Liver (tissue), 8 donors: ENCODE measurements at regions not wholly inside any gene's neighbourhood (a gene's known extent, or its start where the extent isn't known, plus 50 kb on each side); places are given as distances from the start of the nearest gene placed in this dataset.

Experiments
- DNase-seq: peaks from one replicate; pipeline ENCODE4 v3.0.0-alpha.2; 2017; ENCODE audit warnings: low spot score
- H3K27ac ChIP-seq, 2 donors: one replicate each; pipeline ENCODE4 v1.7.0; 2013; ENCODE audit warnings: inconsistent platforms in 2 of 2, low read length in 2 of 2, control low read depth in 1 of 2, low read depth in 1 of 2, mild to moderate bottlenecking in 1 of 2
- H3K27me3 ChIP-seq, 4 donors: one replicate each; pipeline versions ENCODE4 v1.6.1 to v1.7.0; 2013; ENCODE audit warnings: low read length in 3 of 4, inconsistent platforms in 1 of 4, mild to moderate bottlenecking in 1 of 4, moderate library complexity in 1 of 4; ENCODE audit not compliant: control insufficient read depth in 4 of 4, insufficient read depth in 4 of 4
- H3K36me3 ChIP-seq, 4 donors: one replicate each; pipeline versions ENCODE4 v1.6.1 to v1.7.0; 2013; ENCODE audit warnings: low read length in 3 of 4, mild to moderate bottlenecking in 3 of 4, low read depth in 1 of 4, moderate library complexity in 1 of 4; ENCODE audit not compliant: control insufficient read depth in 4 of 4, insufficient read depth in 3 of 4
- H3K4me1 ChIP-seq, 4 donors: one replicate each; pipeline versions ENCODE4 v1.6.1 to v1.7.0; 2013; ENCODE audit warnings: low read length in 3 of 4, mild to moderate bottlenecking in 3 of 4, moderate library complexity in 1 of 4; ENCODE audit not compliant: control insufficient read depth in 4 of 4, insufficient read depth in 4 of 4
- H3K4me3 ChIP-seq, 3 donors: one replicate each; pipeline versions ENCODE4 v1.6.1 to v1.7.0; 2013; ENCODE audit warnings: low read length in 3 of 3, control low read depth in 1 of 3, low read depth in 1 of 3, mild to moderate bottlenecking in 1 of 3
- H3K9ac ChIP-seq, 2 donors: one replicate each; pipeline ENCODE4 v1.7.0; 2013; ENCODE audit warnings: low read length in 2 of 2, mild to moderate bottlenecking in 2 of 2, moderate library complexity in 2 of 2, control low read depth in 1 of 2, low read depth in 1 of 2
- H3K9me3 ChIP-seq, 4 donors: one replicate each; pipeline versions ENCODE4 v1.6.1 to v1.7.0; 2013; ENCODE audit warnings: low read length in 3 of 4; ENCODE audit not compliant: control insufficient read depth in 4 of 4
- FOXA1 ChIP-seq: IDR thresholded peaks from 2 replicates; pipeline ENCODE4 v1.6.1; 2016; ENCODE audit warnings: antibody characterized with exemption
- FOXA2 ChIP-seq: IDR thresholded peaks from 2 replicates; pipeline ENCODE4 v1.6.1; 2016; ENCODE audit warnings: antibody characterized with exemption
- GABPA ChIP-seq, 2 donors: IDR thresholded peaks in 1 of 2; conservative IDR thresholded peaks in 1 of 2; 2 replicates each; pipeline ENCODE4 v1.6.1; 2016; ENCODE audit warnings: antibody characterized with exemption in 2 of 2, mild to moderate bottlenecking in 1 of 2, moderate library complexity in 1 of 2
- HNF4A ChIP-seq, 2 donors: conservative IDR thresholded peaks; 2 replicates each; pipeline ENCODE4 v1.6.1; 2016; ENCODE audit warnings: antibody characterized with exemption in 2 of 2, mild to moderate bottlenecking in 2 of 2
- HNF4G ChIP-seq: IDR thresholded peaks from 2 replicates; pipeline ENCODE4 v1.6.1; 2016; ENCODE audit warnings: antibody characterized with exemption
- JUND ChIP-seq, 2 donors: IDR thresholded peaks; 2 replicates each; pipeline ENCODE4 v1.6.1; 2016; ENCODE audit warnings: antibody characterized with exemption in 2 of 2
- NR2F2 ChIP-seq: IDR thresholded peaks from 2 replicates; pipeline ENCODE4 v1.6.1; 2016; ENCODE audit warnings: antibody characterized with exemption
- RAD21 ChIP-seq, 2 donors: IDR thresholded peaks; 2 replicates each; pipeline ENCODE4 v1.6.1; 2016; ENCODE audit warnings: antibody characterized with exemption in 2 of 2, mild to moderate bottlenecking in 2 of 2
- RXRA ChIP-seq, 2 donors: IDR thresholded peaks; 2 replicates each; pipeline ENCODE4 v1.6.1; 2017 to 2018; ENCODE audit warnings: antibody characterized with exemption in 2 of 2, mild to moderate bottlenecking in 1 of 2
- SP1 ChIP-seq: IDR thresholded peaks from 2 replicates; pipeline ENCODE4 v1.6.1; 2018; ENCODE audit warnings: antibody characterized with exemption, mild to moderate bottlenecking
- TAF1 ChIP-seq: conservative IDR thresholded peaks from 2 replicates; pipeline ENCODE4 v1.6.1; 2016; ENCODE audit warnings: antibody characterized with exemption, mild to moderate bottlenecking
- YY1 ChIP-seq: IDR thresholded peaks from 2 replicates; pipeline ENCODE4 v1.6.1; 2016; ENCODE audit warnings: antibody characterized with exemption, mild to moderate bottlenecking
- WGBS: extraction: QIAGEN DNeasy Blood & Tissue Kit; methylation state at CpG from one replicate; pipeline ENCODE4 v1.1.7; 2013; 5-methylcytosine and 5-hydroxymethylcytosine counted together
- TF ChIP-seq, protein P1 (sequence below): IDR thresholded peaks from 2 replicates; pipeline ENCODE4 v1.6.1; 2016; ENCODE audit warnings: antibody characterized with exemption
- TF ChIP-seq, protein P2 (sequence below): IDR thresholded peaks from 2 replicates; pipeline ENCODE4 v1.6.1; 2016; ENCODE audit warnings: antibody characterized with exemption
- TF ChIP-seq, protein P3 (sequence below): fragments of 150-350 bp; IDR thresholded peaks from 2 replicates; pipeline ENCODE4 v1.5.1; 2017; ENCODE audit warnings: improper control_type of control experiment, low read depth, low read length; ENCODE audit not compliant: missing input control
- TF ChIP-seq, protein P4 (sequence below): IDR thresholded peaks from 2 replicates; pipeline ENCODE4 v1.6.1; 2016; ENCODE audit warnings: antibody characterized with exemption
- donor health status: healthy.
- donor health status: healthy.
- donor health status: healthy.
- donor health status: healthy.
- donor health status: healthy.

- H3K9me3 ChIP-seq = no peaks in the 10 kb centered on the region
- TF ChIP-seq, protein P1, sequence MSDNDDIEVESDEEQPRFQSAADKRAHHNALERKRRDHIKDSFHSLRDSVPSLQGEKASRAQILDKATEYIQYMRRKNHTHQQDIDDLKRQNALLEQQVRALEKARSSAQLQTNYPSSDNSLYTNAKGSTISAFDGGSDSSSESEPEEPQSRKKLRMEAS = no peak
- TF ChIP-seq HNF4G (no peak), RAD21 (IDR thresholded peaks at IDR 0.05) (no peak), NR2F2 (no peak), JUND (IDR thresholded peaks at IDR 0.05) (no peak)
- TF ChIP-seq, protein P2, sequence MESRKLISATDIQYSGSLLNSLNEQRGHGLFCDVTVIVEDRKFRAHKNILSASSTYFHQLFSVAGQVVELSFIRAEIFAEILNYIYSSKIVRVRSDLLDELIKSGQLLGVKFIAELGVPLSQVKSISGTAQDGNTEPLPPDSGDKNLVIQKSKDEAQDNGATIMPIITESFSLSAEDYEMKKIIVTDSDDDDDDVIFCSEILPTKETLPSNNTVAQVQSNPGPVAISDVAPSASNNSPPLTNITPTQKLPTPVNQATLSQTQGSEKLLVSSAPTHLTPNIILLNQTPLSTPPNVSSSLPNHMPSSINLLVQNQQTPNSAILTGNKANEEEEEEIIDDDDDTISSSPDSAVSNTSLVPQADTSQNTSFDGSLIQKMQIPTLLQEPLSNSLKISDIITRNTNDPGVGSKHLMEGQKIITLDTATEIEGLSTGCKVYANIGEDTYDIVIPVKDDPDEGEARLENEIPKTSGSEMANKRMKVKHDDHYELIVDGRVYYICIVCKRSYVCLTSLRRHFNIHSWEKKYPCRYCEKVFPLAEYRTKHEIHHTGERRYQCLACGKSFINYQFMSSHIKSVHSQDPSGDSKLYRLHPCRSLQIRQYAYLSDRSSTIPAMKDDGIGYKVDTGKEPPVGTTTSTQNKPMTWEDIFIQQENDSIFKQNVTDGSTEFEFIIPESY = no peak
- WGBS = 86% methylated on average over 4 of the region's 4 CpGs
- H3K4me3 ChIP-seq = no peak overlapping the region
- H3K27me3 ChIP-seq = no peaks in the 10 kb centered on the region
- H3K27ac ChIP-seq = no peak overlapping the region
- H3K36me3 ChIP-seq = no peaks in the 10 kb centered on the region
- peaks cover 0 to 4% (median 1%) of the 10 kb centered on the region in 4 donors for H3K4me1 ChIP-seq
- no peak overlapping the region for H3K9ac ChIP-seq
- no peak for DNase-seq
Measured at GRCh38 chr14:53214384-53214783, 61.3 kb upstream of the DDHD1 start.

GRCh38 chr14:53213761-53214160, 60.6 kb upstream of the DDHD1 start:
- Histone ChIP-seq H3K4me1 (peaks cover 0 to 7% (median 1%) of the 10 kb centered on the region in 4 donors), H3K36me3 (no peaks in the 10 kb centered on the region), H3K27ac (no peak overlapping the region), H3K9me3 (no peaks in the 10 kb centered on the region), H3K4me3 (no peak overlapping the region), H3K9ac (no peak overlapping the region), H3K27me3 (no peaks in the 10 kb centered on the region)
- TF ChIP-seq GABPA (IDR thresholded peaks at IDR 0.05 in 1 of 2, conservative IDR thresholded peaks at IDR 0.05 in 1 of 2) (no peak), HNF4A (conservative IDR thresholded peaks at IDR 0.05) (no peak), YY1 (no peak), RAD21 (IDR thresholded peaks at IDR 0.05) (no peak), NR2F2 (no peak)
- TF ChIP-seq, protein P3, sequence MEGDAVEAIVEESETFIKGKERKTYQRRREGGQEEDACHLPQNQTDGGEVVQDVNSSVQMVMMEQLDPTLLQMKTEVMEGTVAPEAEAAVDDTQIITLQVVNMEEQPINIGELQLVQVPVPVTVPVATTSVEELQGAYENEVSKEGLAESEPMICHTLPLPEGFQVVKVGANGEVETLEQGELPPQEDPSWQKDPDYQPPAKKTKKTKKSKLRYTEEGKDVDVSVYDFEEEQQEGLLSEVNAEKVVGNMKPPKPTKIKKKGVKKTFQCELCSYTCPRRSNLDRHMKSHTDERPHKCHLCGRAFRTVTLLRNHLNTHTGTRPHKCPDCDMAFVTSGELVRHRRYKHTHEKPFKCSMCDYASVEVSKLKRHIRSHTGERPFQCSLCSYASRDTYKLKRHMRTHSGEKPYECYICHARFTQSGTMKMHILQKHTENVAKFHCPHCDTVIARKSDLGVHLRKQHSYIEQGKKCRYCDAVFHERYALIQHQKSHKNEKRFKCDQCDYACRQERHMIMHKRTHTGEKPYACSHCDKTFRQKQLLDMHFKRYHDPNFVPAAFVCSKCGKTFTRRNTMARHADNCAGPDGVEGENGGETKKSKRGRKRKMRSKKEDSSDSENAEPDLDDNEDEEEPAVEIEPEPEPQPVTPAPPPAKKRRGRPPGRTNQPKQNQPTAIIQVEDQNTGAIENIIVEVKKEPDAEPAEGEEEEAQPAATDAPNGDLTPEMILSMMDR = no peak
- WGBS = 65% methylated on average over 2 of the region's 2 CpGs
- DNase-seq = no peak

DNA sequence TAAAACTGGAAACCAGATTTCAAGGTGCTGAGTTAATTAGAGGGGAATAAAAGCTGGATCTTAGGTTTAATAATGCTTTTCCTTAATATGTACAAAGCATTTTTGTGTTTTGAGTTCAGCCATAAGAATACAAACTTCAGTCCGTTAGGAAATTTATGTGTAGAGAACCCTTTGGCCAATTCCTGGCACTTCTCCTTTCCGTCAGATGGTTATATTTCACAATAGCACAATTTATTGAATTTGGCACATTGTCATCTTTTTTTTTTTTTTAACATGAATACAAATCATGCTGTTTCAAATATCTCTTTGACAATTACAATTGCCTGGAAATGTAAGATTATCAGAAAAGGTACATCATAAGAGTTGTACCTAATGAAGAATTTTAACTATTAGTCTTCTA, 56.2 kb upstream of the DDHD1 start:
- WGBS = 14% methylated on average over 2 of the region's 2 CpGs
- H3K9ac ChIP-seq = no peak overlapping the region
- no peaks in the 10 kb centered on the region for H3K36me3 ChIP-seq
- peaks cover 0 to 4% (median 0%) of the 10 kb centered on the region in 4 donors for H3K4me1 ChIP-seq
- no peaks in the 10 kb centered on the region for H3K9me3 ChIP-seq
- no peak overlapping the region for H3K27ac ChIP-seq
- no peak overlapping the region for H3K4me3 ChIP-seq
- no peaks in the 10 kb centered on the region for H3K27me3 ChIP-seq
- DNase-seq = no peak
- TF ChIP-seq NR2F2 = no peak
- TF ChIP-seq JUND (IDR thresholded peaks at IDR 0.05) = no peak
- TF ChIP-seq, protein P3 = no peak
- peak in 1 of 2 donors; percentile 27 for TF ChIP-seq GABPA (IDR thresholded peaks at IDR 0.05 in 1 of 2, conservative IDR thresholded peaks at IDR 0.05 in 1 of 2)
- no peak for TF ChIP-seq YY1
- TF ChIP-seq HNF4A (conservative IDR thresholded peaks at IDR 0.05) = peak; percentile 15 to 59
- no peak for TF ChIP-seq FOXA2
- TF ChIP-seq, protein P4, sequence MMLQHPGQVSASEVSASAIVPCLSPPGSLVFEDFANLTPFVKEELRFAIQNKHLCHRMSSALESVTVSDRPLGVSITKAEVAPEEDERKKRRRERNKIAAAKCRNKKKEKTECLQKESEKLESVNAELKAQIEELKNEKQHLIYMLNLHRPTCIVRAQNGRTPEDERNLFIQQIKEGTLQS = no peak
- TF ChIP-seq RAD21 (IDR thresholded peaks at IDR 0.05) = peak in 1 of 2 donors; percentile 16
- no peak for TF ChIP-seq TAF1
- TF ChIP-seq, protein P2 = peak; percentile 25
- TF ChIP-seq FOXA1 = no peak
- peak in 1 of 2 donors; percentile 54 for TF ChIP-seq RXRA (IDR thresholded peaks at IDR 0.05)
- no peak for TF ChIP-seq HNF4G
- TF ChIP-seq SP1 = no peak
